ENCODE measurements at regions not wholly inside any gene's neighbourhood (a gene's known extent, or its start where the extent isn't known, plus 50 kb on each side); places are given as distances from the start of the nearest gene placed in this dataset.
"Not testable (repeated sequence)": the region's sequence is repeated elsewhere in the genome, so short reads cannot be mapped to it uniquely, and the experiment has no call there.

DNA sequence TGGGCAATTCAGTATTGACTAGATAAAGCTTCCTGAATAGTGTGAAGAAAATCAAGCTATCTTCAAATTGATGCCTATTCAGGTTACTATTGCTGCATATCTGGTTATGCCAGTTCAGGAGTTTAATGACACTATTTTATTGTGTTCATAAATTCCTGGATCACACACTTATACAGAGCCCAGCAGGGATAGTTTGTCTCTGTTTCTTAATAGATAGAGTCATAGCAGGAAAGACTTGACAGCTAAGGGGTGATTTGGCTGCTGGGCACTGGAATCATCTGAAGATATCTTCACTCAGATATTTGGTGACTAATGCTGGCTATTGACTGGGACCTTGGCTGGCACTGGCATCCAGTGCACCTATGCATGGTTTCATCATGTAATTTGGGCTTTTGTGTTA is 187.8 kb downstream of the PYDC2 start:
- TF ChIP-seq, protein P1, sequence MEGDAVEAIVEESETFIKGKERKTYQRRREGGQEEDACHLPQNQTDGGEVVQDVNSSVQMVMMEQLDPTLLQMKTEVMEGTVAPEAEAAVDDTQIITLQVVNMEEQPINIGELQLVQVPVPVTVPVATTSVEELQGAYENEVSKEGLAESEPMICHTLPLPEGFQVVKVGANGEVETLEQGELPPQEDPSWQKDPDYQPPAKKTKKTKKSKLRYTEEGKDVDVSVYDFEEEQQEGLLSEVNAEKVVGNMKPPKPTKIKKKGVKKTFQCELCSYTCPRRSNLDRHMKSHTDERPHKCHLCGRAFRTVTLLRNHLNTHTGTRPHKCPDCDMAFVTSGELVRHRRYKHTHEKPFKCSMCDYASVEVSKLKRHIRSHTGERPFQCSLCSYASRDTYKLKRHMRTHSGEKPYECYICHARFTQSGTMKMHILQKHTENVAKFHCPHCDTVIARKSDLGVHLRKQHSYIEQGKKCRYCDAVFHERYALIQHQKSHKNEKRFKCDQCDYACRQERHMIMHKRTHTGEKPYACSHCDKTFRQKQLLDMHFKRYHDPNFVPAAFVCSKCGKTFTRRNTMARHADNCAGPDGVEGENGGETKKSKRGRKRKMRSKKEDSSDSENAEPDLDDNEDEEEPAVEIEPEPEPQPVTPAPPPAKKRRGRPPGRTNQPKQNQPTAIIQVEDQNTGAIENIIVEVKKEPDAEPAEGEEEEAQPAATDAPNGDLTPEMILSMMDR (IDR thresholded peaks at IDR 0.05; ENCODE audit: unreplicated experiment), result no peak
- Mint-ChIP-seq H3K4me1 (ENCODE audit: low read depth) (peaks cover 10% of the 10 kb centered on the region), H3K4me3 (ENCODE audit: low read depth) (no peak overlapping the region), H3K27ac (no peak overlapping the region), H3K9me3 (ENCODE audit: low read depth) (peaks cover 38% of the 10 kb centered on the region), H3K36me3 (ENCODE audit: insufficient read depth) (peaks cover 4% of the 10 kb centered on the region), H3K27me3 (no peaks in the 10 kb centered on the region)
- DNase-seq (ENCODE audit: low spot score, unreplicated experiment), result no peak

GRCh38 chr3:191649626-191650025 is 188.7 kb downstream of the PYDC2 start:
- Mint-ChIP-seq H3K36me3 (ENCODE audit: insufficient read depth) (peaks cover 4% of the 10 kb centered on the region), H3K27me3 (no peaks in the 10 kb centered on the region), H3K4me3 (ENCODE audit: low read depth) (no peak overlapping the region), H3K4me1 (ENCODE audit: low read depth) (peaks cover 10% of the 10 kb centered on the region), H3K27ac (no peak overlapping the region), H3K9me3 (ENCODE audit: low read depth) (peaks cover 36% of the 10 kb centered on the region)
- DNase-seq (ENCODE audit: low spot score, unreplicated experiment), result no peak
- TF ChIP-seq, protein P1 (IDR thresholded peaks at IDR 0.05; ENCODE audit: unreplicated experiment), result no peak

DNA sequence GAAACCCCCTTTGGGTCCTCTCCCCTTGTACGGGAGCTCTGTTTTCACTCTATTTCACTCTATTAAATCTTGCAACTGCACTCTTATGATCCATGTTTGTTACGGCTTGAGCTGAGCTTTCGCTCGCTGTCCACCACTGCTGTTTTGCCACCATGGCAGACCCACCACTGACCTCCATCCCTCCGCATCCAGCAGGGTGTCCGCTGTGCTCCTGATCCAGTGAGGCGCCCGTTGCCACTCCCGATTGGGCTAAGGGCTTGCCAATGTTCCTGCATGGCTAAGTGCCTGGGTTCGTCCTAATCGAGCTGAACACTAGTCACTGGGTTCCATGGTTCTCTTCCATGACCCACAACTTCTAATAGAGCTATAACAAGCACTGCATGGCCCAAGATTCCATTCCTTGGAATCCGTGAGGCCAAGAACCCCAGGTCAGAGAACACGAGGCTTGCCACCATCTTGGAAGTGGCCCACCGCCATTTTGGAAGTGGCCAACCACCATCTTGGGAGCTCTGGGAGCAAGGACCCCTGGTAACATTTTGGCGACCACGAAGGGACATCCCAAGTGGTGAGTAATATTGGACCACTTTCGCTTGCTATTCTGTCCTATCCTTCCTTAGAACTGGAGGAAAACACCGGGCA is 197.9 kb downstream of the PYDC2 start:
- not testable (repeated sequence) for H3K4me3 Mint-ChIP-seq (ENCODE audit: low read depth); H3K27ac Mint-ChIP-seq; H3K36me3 Mint-ChIP-seq (ENCODE audit: insufficient read depth); H3K9me3 Mint-ChIP-seq (ENCODE audit: low read depth); DNase-seq (ENCODE audit: low spot score, unreplicated experiment); H3K27me3 Mint-ChIP-seq; H3K4me1 Mint-ChIP-seq (ENCODE audit: low read depth)

DNA sequence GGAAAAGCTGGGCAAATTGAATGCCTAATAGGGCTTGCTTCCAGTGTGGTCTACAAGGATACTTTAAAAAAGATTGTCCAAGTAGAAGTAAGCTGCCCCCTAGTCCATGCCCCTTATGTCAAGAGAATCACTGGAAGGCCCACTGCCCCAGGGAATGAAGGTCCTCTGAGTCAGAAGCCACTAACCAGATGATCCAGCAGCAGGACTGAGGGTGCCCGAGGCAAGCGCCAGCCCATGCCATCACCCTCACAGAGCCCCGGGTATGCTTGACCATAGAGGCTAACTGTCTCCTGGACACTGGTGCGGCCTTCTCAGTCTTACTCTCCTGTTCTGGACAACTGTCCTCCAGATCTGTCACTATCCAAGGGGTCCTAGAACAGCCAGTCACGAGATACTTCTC is 201.2 kb downstream of the PYDC2 start:
- not testable (repeated sequence) for H3K27ac Mint-ChIP-seq; H3K4me1 Mint-ChIP-seq (ENCODE audit: low read depth); H3K9me3 Mint-ChIP-seq (ENCODE audit: low read depth); H3K27me3 Mint-ChIP-seq; DNase-seq (ENCODE audit: low spot score, unreplicated experiment); H3K36me3 Mint-ChIP-seq (ENCODE audit: insufficient read depth); H3K4me3 Mint-ChIP-seq (ENCODE audit: low read depth)

GRCh38 chr3:191680989-191681597 is 220.1 kb downstream of the PYDC2 start:
- no peak overlapping the region for H3K27ac Mint-ChIP-seq
- H3K36me3 Mint-ChIP-seq (ENCODE audit: insufficient read depth), result no peaks in the 10 kb centered on the region
- TF ChIP-seq, protein P1 (IDR thresholded peaks at IDR 0.05; ENCODE audit: unreplicated experiment), result no peak
- H3K4me3 Mint-ChIP-seq (ENCODE audit: low read depth), result no peak overlapping the region
- H3K27me3 Mint-ChIP-seq, result no peaks in the 10 kb centered on the region
- peaks cover 2% of the 10 kb centered on the region for H3K4me1 Mint-ChIP-seq (ENCODE audit: low read depth)
- DNase-seq (ENCODE audit: low spot score, unreplicated experiment), result no peak
- no peaks in the 10 kb centered on the region for H3K9me3 Mint-ChIP-seq (ENCODE audit: low read depth)

GRCh38 chr3:191682961-191683360 is 222.0 kb downstream of the PYDC2 start:
- Mint-ChIP-seq H3K27me3 (no peaks in the 10 kb centered on the region), H3K36me3 (ENCODE audit: insufficient read depth) (no peaks in the 10 kb centered on the region), H3K4me3 (ENCODE audit: low read depth) (no peak overlapping the region), H3K27ac (no peak overlapping the region), H3K4me1 (ENCODE audit: low read depth) (peaks cover 2% of the 10 kb centered on the region), H3K9me3 (ENCODE audit: low read depth) (no peaks in the 10 kb centered on the region)
- TF ChIP-seq, protein P1 (IDR thresholded peaks at IDR 0.05; ENCODE audit: unreplicated experiment), result no peak
- no peak for DNase-seq (ENCODE audit: low spot score, unreplicated experiment)
